HG02870 (cell line): ENCODE measurements at regions not wholly inside any gene's neighbourhood (a gene's known extent, or its start where the extent isn't known, plus 50 kb on each side); places are given as distances from the start of the nearest gene placed in this dataset.
"Not testable (repeated sequence)": the region's sequence is repeated elsewhere in the genome, so short reads cannot be mapped to it uniquely, and the experiment has no call there.

Experiments used
- ATAC-seq: cut with Tn5 transposase; IDR thresholded peaks from one replicate; pipeline ENCODE4 v1.9.1; 2021; ENCODE audit warnings: mild to moderate bottlenecking, moderate library complexity; ENCODE audit not compliant: unreplicated experiment

DNA sequence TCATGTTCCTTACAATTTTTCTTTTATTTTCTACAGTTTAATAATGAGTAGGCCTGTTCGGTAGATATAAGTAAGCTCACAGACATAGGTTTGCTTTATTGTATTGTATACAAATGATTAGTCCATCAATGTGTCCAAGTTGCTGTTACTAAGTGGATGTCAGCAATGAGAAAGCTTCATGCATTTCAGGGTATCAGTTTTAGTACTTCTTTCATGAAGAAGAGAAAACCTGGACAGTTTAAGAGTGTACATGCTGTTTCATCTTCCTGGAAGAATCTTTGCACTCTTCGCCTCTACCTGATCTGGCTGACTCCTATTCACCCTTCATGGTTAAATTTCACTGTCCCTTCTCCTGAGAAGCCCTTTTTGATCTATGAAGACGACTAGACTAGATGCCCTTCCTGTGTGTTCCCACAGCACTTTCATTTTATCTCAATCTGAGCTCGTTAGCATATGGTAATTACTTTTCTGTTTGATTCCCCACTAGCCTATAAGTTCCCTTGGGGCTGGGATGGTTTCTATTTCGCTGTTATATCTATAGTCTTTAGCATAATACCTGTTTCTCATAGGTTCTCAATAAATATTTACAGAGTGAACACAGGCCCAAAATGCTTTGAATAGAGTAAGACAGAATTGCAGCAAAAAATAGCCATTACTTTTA is 70.7 kb downstream of the CETN3 start:
- ATAC-seq = peak; percentile 90

DNA sequence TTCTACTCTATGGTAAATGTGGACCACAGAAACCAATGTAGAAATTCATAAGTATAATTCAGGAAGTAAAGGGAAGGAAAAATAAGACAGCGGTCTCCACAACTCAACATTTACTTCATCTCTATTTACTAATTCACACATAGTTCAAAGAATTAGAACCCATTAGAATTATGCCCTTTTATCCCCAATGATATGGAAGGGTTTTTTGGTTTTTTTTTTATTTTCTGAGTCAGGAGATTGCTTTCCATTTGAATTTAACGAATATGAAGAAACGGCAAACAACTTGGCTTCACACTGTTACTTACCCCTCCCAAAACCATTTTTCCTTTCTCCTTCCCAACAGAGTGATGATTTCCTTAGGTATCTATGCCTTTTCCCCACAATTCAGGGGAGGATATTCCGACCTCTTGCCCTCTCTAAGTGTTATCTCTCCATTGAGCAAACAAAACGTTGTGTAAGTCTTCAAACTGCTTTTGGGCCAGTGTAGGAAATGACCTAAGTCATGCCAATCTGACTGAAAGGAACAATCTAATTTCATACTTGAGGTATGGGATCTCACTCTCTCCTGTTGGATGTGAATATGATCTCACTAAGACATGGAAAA is 72.0 kb downstream of the CETN3 start:
- no peak for ATAC-seq

DNA sequence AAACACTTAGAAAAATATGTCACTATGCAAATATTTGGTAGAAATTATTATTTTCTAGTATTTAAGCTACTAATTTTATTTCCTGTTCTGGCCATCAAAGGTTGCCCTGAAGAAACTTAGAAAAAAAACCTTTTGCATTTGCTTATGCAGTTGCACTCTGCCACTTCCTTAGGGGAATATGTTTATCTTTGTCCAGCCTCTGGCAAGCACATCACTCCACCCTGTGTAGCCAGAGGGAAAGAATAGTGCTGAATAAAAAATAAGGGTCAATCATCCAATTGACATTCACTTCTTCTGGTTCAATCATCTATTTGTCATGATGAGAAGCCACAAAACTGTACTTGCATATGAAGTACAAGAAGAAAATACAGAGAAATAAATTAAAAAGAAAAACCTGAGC is 72.8 kb downstream of the CETN3 start:
- ATAC-seq = no peak

DNA sequence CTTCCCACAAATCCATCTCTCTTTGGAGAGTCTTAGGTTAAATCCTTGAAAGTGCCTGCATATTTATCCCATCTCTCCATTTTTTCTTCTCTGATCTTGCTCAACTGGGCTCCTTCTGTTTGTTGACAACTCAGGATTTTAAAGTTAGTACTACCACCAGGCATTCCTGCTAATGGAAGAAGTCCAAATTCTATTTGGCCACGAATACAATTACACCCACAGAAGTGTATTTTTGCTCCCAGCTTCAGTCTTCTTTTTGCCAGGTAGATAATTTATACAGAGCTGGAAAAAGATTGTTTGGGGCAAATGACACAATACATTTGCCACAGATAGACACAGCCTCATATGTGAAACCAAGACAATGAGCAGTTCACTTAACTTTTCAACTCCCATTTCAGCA is 74.8 kb downstream of the CETN3 start:
- no peak for ATAC-seq

DNA sequence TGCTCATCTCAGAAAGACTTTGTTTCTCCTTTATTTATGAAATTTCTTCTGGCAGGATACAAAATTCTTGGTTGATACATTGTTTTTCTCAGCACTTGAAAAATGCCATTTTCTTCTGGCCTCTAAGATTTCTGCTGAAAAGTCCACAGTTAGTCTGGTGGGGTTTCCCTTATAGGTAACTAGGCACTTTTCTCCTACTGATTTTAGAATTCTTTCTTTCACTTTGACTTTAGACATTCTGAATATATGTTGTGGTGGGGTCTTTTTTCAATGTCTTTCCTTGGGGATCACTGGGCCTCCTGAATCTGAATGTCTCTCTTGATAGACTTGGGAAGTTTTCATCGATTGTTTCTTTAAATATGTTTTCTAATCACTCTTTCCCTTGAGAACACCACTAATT is 79.6 kb downstream of the CETN3 start:
- no peak for ATAC-seq

DNA sequence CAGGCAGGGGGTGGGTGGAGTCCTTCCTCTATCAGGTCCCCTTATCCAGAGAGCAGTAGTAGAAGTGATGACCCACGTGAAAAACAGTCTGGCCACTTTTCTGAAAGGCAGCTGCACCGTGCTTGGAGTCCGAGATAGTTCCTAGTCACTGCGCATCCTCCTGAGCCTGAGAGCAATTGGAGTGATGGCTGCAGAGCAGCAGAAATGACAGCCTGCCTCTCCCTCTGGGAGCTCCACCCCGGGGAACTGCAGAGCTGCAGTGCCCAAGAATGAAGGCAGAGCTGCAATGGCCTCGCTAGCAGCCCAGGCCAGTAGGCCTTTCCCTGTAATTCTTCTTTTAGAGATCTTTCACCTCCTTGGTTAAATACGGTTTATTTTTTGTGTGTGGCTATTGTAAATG is 82.6 kb downstream of the CETN3 start:
- ATAC-seq = no peak

DNA sequence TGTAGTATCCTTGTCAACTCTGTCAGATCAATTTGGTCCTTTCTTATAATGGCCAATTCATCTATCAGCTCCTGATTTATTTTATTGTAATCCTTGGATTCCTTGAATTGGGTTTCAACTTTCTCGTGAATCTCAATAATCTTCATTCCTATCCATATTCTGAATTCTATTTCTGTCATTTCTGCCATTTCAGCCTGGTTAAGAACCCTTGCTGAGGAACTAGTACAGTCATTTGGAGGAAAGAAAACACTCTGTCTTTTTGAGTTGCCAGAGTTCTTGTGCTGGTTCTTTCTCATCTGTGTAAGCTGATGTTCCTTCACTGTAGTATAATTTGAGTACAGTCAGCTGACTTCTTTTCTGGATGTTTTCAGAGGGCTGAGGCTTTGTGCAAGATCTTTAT is 84.5 kb downstream of the CETN3 start:
- no peak for ATAC-seq

DNA sequence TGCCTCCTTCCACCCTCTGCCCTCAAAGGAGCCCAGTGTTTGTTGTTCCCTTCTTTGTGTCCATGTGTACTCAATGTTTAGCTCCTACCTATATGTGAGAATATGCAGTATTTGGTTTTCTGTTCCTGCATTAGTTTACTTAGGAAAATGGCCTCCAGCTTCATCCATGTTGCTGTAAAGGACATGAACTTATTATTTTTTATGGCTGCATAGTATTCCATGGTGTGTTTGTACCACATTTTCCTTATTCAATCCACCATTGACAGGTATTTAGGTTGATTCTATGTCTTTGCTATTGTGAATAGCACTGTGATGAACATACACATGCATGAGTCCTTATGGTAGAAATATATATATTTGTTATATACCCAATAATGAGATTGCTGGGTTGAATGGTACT is 89.2 kb downstream of the CETN3 start:
- not testable (repeated sequence) for ATAC-seq

DNA sequence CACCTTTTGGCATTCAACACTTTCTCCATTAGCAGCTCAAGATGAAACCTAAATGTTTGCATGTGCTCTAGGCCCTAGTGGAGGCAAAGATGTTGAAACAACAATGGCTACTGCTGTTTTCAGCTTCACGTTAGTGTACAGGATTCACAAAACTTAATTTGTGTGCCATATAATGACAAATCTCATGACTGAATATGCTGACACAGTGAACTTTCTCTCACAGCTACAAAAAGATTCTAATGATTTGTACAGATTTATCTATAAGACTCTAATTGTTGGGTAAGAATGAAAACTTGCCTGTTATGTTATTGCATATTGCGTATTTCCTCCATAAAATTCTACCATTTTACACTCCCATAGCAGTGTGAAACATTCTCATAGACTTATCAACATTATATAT is 97.5 kb downstream of the CETN3 start:
- ATAC-seq = no peak

DNA sequence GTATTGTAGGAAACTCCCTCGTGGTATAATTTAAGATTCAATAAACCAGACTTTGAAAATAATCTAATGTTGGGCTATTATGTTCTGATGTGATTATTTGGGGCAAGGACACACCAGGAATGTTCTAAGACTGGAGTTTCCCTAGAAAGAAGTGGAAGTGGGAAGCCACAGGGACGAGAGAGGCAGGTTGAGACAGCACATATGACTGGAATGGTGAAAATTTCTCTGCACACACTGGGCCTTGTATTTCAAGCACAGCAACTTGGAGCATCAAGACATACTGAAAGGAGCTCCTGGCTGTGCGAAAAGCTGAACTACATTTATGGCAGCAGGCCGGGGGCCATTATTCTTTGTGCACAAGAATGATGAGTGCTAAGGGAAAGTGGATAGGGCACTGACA is 98.2 kb downstream of the CETN3 start:
- ATAC-seq = no peak

DNA sequence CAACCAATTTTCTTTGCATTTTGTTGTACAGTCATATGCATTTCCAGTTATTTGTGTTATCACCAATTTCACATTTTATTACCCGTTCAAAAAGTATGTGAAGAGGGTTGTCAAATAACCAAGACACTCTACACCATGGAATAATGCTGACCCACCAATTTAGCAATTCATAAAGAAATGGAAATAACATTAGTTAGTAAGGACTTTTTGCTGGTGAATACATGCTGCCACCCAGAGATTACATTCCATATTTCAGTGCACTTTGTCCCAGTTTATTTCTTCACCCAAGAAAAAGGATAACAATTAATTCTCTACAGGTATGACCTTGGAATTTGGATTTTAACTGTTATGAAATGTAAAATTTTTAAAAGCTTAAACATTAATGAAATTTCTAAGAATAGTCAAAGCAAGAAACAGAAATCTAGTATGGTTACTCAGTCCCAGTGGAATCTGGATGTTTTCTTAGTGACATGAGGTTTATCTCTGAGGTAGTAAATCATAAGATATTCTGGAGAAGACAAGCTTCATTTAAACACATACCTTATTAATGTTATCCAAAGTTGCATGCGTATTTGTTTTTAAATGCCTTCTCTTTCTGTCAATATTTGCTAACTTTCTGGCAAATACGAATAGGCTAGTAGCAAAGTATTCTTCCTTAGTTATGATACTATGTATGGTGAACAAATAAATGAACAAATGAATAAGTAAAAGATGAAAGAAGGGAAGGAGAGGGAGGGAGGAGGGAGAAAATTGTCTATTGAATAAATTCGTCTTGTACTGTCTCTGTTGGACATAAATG is 100.6 kb downstream of the CETN3 start:
- no peak for ATAC-seq

DNA sequence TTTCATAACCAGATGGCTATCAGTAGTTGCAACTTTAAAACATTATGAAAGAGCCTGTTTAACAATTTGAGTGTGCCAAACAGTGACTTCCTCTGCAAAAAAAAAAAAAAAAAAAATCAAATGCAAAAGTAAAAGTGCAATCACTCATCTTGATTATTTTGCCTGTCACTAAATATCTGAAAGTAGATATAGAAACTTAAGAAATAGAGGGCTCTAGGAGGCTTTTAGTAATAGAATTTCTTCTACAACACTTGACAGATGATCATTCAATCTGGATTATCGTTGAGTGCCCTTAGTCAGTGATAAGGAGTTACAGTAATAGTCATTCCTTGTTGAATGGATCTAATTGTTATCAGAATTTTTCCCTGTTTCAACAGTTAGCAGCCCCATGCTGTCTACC is 101.8 kb downstream of the CETN3 start:
- ATAC-seq = no peak

DNA sequence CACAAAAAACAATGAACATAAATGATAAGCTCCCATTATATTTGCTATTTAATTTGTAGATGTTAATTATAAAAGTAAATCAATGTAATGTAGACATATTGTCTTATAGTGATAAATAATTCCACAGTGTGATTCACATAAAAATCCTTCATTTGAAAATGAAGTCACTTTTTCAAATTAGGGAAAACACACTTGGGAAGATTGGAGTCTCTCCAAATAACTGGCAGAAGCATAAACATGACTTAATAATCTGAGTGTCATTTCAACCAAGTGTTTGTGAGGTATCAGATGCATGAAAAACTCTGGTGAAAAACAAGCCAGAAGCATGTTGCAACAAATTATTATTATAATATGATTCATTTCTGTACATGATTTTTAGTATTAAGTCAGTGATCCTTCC is 102.2 kb downstream of the CETN3 start:
- ATAC-seq = no peak

DNA sequence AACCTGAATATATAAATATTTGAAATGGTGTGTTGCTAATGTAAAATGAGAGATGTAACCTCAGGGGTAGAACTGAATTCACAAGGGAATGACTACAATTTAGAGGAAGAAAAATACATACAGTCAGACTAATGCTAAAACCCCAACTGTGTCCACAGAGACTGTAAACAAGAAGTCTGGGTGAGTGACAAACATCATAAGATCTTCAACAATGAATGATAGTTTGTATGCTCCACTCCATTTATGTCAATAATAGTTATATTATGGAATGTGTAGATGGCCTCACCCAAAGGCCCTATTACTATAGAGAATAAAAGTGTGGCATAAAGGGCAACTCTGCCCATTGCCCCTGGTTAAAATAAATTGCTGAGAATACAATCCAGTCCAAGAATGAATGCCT is 102.9 kb downstream of the CETN3 start:
- no peak for ATAC-seq

DNA sequence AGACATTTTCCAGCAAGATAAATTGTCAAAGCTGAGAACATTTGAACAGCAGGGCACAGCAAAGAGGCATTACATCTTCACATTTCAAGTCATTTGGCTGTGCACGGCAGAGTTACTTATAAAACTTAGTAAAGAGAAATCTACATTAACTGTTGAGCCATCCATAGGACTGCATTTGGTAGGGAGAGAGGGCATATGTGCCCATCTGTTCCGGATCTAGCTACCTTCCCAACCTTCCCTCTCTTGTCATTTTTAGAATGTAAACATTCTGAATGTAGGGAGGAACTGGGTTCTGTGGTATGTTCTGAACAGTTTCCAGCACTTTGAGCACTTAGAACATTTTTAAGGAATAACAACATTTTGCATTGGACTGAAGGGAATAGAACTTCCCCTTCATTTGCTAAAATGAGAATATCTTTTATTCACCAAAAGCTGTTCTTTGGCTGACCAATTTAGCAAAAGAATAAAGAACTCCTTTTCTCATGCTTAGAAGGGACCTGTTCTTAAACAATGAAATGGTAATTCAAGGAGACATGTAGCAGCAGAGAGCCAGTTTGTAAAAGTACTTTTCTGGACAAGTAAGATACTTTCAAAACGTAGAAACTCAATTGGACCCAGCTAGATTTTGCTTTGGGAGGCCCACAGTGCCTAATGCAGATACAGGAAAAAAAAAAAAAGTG is 104.4 kb downstream of the CETN3 start:
- ATAC-seq = no peak

DNA sequence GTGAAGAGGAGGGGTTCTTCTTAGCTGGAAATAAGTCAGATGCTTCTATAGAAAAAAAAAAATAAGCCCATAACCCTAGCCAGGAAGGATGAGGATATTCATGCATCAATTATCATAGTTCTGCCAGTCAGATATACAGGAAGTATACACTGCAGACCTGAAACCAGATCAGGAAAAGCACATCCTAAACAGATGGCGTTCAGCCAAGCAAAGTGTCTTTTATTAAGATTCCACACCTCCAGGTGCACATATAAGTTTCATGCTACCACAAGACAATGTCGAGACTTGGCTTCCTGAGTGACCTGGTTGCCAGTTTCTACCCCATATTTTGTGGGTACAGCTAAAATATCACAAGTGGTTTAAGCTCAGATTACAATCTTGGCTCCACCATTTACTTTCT is 108.3 kb downstream of the CETN3 start:
- no peak for ATAC-seq

DNA sequence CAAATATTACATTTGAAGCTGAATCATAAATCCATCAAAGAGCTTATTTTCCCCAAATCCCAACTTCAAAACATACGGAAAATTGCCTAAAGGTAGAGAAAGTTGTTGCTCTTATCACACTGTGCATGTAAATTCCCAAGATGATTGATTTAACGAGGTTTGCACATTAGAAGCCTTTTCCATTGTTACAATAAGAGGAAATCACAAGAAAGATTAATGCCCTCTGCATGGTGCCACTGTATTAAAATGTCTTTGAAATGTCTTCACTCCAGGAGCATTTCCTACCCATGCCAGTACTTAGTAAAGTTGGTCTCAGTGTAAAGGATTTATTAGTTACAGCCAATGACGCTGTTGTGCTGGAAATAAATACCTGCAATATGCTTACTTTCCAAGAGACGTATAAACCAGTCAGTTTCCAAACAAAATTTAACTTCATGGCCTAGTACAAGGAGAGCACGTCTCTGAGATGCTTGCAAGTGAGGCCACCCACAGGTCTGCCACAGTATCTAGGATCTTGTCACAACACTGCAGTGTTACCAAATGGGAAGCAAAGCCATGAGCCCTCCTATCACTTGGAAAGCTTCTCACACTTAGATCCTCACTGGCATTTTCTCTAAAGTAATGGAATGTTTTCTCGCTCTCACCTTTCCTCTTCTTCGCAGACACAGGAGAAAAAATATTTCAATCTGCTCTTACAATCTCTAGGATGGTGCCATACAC is 112.4 kb downstream of the CETN3 start:
- ATAC-seq = no peak

DNA sequence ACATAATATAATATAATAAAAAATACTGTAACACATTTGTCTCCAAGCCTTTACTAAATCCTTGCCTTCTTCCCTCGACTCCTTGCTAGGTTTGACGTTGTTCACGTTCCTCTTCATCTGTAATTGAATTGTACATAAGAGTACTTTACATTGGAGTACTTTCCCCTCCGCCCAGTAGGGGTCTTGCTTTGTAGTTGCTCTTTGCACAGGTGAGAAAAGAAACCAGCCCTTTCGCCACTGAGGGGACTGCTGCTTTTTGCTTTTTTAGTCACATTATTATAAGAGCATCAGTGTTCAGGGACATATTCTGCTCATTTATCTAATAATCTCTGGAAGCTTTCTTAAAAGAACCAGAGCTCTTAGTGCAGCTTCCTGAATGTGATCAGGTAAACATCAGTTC is 115.0 kb downstream of the CETN3 start:
- no peak for ATAC-seq

DNA sequence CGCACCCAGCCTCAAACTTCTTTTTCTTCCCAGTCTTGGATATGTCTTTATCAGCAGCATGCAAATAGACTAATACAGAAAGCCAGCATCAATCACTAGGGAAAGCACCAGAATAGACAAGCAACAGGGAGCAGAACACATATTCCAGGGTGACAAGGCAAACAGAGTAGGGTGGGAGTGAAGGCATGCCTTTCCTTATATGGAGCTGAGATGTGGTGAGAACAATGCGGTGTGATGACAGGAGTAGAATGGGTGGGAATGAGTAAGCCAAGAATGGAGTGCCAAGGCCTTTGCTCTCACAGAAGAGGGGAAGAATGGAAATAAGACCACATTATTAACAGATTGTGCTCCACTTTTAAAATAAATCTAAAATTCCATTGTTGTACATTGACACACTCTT is 115.6 kb downstream of the CETN3 start:
- ATAC-seq = no peak

DNA sequence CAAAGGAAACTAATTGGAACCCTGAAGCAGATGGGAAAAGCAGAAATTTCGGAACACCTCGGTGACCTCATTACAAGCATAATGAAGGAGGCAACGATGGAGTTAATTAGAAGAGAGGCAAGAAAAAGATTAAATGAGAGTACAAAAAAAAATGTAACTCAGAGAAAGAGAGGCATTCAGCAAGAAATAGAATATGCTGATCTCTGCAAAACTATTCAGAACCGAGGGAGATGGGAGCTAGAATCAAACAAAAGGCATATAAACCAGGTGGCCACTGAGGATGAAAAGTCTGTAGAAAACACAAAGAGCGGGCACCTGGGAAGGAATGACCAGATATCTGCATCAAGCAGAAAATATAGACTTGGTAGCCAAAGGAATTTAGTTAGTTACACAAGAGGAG is 118.9 kb downstream of the CETN3 start:
- no peak for ATAC-seq

DNA sequence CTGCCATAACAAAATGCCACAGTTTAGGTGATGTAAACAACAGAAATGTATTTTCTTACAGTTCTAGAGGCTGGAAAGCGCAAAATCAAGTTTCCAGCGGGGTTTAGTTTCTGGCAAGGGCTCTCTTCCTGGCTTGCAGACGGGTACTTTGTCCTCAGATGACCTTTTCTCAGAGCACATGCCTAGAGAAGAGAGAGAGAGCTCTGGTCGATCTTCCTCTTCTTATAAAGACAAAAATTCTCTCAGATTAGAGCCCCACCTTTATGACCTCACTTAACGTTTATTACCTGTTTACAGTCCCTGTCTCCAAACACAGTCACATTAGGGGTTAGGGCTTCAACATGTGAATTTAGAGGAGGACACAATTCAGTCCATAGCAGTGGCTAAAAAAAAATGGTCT is 119.7 kb downstream of the CETN3 start:
- ATAC-seq = no peak
